ENCODE measurements at regions not wholly inside any gene's neighbourhood (a gene's known extent, or its start where the extent isn't known, plus 50 kb on each side); places are given as distances from the start of the nearest gene placed in this dataset.

DNA sequence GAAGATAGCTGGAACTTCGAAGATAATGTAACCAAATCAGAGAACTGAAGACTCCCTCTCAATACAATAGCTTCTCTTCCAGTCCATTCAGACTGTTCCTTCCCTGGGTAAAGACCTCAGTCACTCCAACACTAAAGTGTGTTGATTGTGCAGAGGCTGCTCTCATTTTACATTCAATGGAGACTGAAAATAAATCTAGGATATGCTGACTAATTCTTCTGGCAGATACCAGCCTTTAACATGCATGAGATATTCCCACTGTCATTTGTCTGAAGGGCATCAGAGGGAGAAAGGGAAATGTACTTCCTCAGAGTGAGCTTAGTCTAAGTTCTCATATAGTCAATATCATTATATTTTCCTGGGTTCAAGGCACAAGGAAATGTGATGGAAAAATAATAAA, 166.4 kb upstream of the IRAK1BP1 start:
- TF ChIP-seq, protein P1, sequence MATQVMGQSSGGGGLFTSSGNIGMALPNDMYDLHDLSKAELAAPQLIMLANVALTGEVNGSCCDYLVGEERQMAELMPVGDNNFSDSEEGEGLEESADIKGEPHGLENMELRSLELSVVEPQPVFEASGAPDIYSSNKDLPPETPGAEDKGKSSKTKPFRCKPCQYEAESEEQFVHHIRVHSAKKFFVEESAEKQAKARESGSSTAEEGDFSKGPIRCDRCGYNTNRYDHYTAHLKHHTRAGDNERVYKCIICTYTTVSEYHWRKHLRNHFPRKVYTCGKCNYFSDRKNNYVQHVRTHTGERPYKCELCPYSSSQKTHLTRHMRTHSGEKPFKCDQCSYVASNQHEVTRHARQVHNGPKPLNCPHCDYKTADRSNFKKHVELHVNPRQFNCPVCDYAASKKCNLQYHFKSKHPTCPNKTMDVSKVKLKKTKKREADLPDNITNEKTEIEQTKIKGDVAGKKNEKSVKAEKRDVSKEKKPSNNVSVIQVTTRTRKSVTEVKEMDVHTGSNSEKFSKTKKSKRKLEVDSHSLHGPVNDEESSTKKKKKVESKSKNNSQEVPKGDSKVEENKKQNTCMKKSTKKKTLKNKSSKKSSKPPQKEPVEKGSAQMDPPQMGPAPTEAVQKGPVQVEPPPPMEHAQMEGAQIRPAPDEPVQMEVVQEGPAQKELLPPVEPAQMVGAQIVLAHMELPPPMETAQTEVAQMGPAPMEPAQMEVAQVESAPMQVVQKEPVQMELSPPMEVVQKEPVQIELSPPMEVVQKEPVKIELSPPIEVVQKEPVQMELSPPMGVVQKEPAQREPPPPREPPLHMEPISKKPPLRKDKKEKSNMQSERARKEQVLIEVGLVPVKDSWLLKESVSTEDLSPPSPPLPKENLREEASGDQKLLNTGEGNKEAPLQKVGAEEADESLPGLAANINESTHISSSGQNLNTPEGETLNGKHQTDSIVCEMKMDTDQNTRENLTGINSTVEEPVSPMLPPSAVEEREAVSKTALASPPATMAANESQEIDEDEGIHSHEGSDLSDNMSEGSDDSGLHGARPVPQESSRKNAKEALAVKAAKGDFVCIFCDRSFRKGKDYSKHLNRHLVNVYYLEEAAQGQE (IDR thresholded peaks at IDR 0.05) = no peak
- TF ChIP-seq RAD21 (IDR thresholded peaks at IDR 0.05) (no peak), TAF1 (conservative IDR thresholded peaks at IDR 0.05) (no peak)
- TF ChIP-seq, protein P2, sequence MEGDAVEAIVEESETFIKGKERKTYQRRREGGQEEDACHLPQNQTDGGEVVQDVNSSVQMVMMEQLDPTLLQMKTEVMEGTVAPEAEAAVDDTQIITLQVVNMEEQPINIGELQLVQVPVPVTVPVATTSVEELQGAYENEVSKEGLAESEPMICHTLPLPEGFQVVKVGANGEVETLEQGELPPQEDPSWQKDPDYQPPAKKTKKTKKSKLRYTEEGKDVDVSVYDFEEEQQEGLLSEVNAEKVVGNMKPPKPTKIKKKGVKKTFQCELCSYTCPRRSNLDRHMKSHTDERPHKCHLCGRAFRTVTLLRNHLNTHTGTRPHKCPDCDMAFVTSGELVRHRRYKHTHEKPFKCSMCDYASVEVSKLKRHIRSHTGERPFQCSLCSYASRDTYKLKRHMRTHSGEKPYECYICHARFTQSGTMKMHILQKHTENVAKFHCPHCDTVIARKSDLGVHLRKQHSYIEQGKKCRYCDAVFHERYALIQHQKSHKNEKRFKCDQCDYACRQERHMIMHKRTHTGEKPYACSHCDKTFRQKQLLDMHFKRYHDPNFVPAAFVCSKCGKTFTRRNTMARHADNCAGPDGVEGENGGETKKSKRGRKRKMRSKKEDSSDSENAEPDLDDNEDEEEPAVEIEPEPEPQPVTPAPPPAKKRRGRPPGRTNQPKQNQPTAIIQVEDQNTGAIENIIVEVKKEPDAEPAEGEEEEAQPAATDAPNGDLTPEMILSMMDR (IDR thresholded peaks at IDR 0.05; ENCODE audit: low read depth, low read length, missing input control) = no peak
